GM12878 (cell line): ENCODE measurements at regions not wholly inside any gene's neighbourhood (a gene's known extent, or its start where the extent isn't known, plus 50 kb on each side); places are given as distances from the start of the nearest gene placed in this dataset.

Experiments used
- ATAC-seq: fragments of 200-7000 bp; cut with Tn5 transposase; 3 replicates; pipeline ENCODE4 v1.9.1; 2020; ENCODE audit warnings: mild to moderate bottlenecking, moderate library complexity
- BruUV-seq: library from RNA; stranded (reverse); fragments of 400-500 nt; replicated peaks from 2 replicates; lab custom pipeline; 2021; lab: Mats Ljungman, UMichigan
- CTCF ChIA-PET: fragments of 300-600 bp; sonication (Branson Sonifier 250); formaldehyde crosslinking; extraction: SDS; loops from one replicate; lab custom pipeline; 2021; ENCODE audit warnings: inconsistent platforms; lab: Yijun Ruan, JAX
- POLR2A ChIA-PET: fragments of 350-600 bp; formaldehyde crosslinking; extraction: SDS; loops from one replicate; lab custom pipeline; 2021; ENCODE audit warnings: inconsistent platforms; lab: Charles Lee
- RAD21 ChIA-PET: fragments of 300-600 bp; sonication (Branson Sonifier 250); formaldehyde crosslinking; loops from one replicate; lab custom pipeline; 2023; ENCODE audit warnings: antibody characterized with exemption; ENCODE audit not compliant: unreplicated experiment; lab: Charles Lee
- SMC1A ChIA-PET: fragments of 300-600 bp; sonication (Branson Sonifier 250); formaldehyde crosslinking; loops from one replicate; lab custom pipeline; 2023; ENCODE audit not compliant: unreplicated experiment, uncharacterized antibody; lab: Charles Lee
- DNase-seq: peaks from one replicate; pipeline ENCODE4 v3.0.0-alpha.2; 2011; ENCODE audit warnings: low read depth, low spot score
- FAIRE-seq: peaks from 3 replicates; lab custom pipeline; 2011; peaks lifted over from hg19 to GRCh38; lab: Jason Lieb, UNC
- H2AFZ ChIP-seq: 2 replicates; pipeline ENCODE4 v1.6.0; 2011; ENCODE audit warnings: low read depth, low read length, control low read depth; ENCODE audit not compliant: control insufficient read depth
- H3K27ac ChIP-seq: 2 replicates; pipeline ENCODE4 v1.5.1; 2011; ENCODE audit warnings: control low read depth; ENCODE audit not compliant: control insufficient read depth, insufficient read depth
- H3K27me3 ChIP-seq, 2 experiments: replicated peaks in 1 of 2; 2 replicates each; pipeline versions ENCODE4 v1.6.0 to v1.6.1; 2011; ENCODE audit warnings: low read length in 1 of 2; ENCODE audit not compliant: control insufficient read depth in 2 of 2, insufficient read depth in 2 of 2
- H3K36me3 ChIP-seq, 2 experiments: 2 replicates each; pipeline ENCODE4 v1.5.1; 2011; ENCODE audit warnings: low read length in 1 of 2; ENCODE audit not compliant: control insufficient read depth in 2 of 2, insufficient read depth in 2 of 2
- H3K4me1 ChIP-seq: 2 replicates; pipeline ENCODE4 v1.6.1; 2011; ENCODE audit warnings: mild to moderate bottlenecking, low read length, moderate library complexity, mixed read lengths; ENCODE audit not compliant: control insufficient read depth, insufficient read depth
- H3K4me2 ChIP-seq: 2 replicates; pipeline ENCODE4 v1.6.0; 2011; ENCODE audit warnings: control low read depth; ENCODE audit not compliant: control insufficient read depth, insufficient read depth
- H3K4me3 ChIP-seq: fragments of 200-600 bp; sonication (generic); 2 replicates; pipeline ENCODE4 v1.5.1; 2016
- H3K79me2 ChIP-seq: 2 replicates; pipeline ENCODE4 v1.6.0; 2011; ENCODE audit warnings: low read length; ENCODE audit not compliant: control insufficient read depth, insufficient read depth
- H3K9ac ChIP-seq: 2 replicates; pipeline ENCODE4 v1.8.0; 2011; ENCODE audit warnings: low read length, control low read depth, mixed read lengths; ENCODE audit not compliant: control insufficient read depth, insufficient read depth
- H3K9me3 ChIP-seq: replicated peaks from 3 replicates; pipeline ENCODE4 v1.5.1; 2011; ENCODE audit warnings: mild to moderate bottlenecking, low read length; ENCODE audit not compliant: control insufficient read depth, insufficient read depth
- H4K20me1 ChIP-seq: 2 replicates; pipeline ENCODE4 v1.6.0; 2011; ENCODE audit not compliant: control insufficient read depth, insufficient read depth
- CHD4 ChIP-seq: fragments of 200-600 bp; sonication (generic); IDR thresholded peaks from 2 replicates; pipeline ENCODE4 v1.6.1; 2016; ENCODE audit warnings: mild to moderate bottlenecking
- LARP7 ChIP-seq: fragments of 450-650 bp; IDR thresholded peaks from 2 replicates; pipeline ENCODE4 v1.6.1; 2017; ENCODE audit warnings: mild to moderate bottlenecking
- ZNF207 ChIP-seq: fragments of 450-650 bp; IDR thresholded peaks from 2 replicates; pipeline ENCODE4 v1.6.1; 2014; ENCODE audit warnings: antibody characterized with exemption, mild to moderate bottlenecking, borderline replicate concordance
- WGBS: methylation state at CpG from one replicate; pipeline ENCODE4 v1.1.6; 2016; ENCODE audit warnings: low lambda C conversion rate; ENCODE audit not compliant: insufficient replicate concordance, insufficient coverage; ENCODE audit errors: missing lambda C conversion rate; 5-methylcytosine and 5-hydroxymethylcytosine counted together
- in situ Hi-C: fragments of 300-500 bp; cut with MboI; formaldehyde crosslinking; loops from 9 replicates; pipeline ENCODE4 v1.14.3; 2018; ENCODE audit warnings: mixed read lengths
- intact Hi-C: fragments of 100-400 bp; cut with micrococcal nuclease; formaldehyde crosslinking; loops from one replicate; pipeline ENCODE4 v1.14.2; 2022; ENCODE audit not compliant: unreplicated experiment

GRCh38 chr4:187046471-187046870 is 322.8 kb upstream of the FAT1 start:
- Histone ChIP-seq H3K27ac (no peak overlapping the region), H4K20me1 (no peaks in the 10 kb centered on the region), H3K4me1 (no peaks in the 10 kb centered on the region), H3K36me3 (no peaks in the 10 kb centered on the region), H3K9me3 (no peaks in the 10 kb centered on the region; the same call in 2 of the 3 replicates), H3K79me2 (no peaks in the 10 kb centered on the region), H3K9ac (no peak overlapping the region), H3K27me3 (no peaks in the 10 kb centered on the region), H3K4me2 (no peak overlapping the region), H2AFZ (no peak overlapping the region), H3K4me3 (no peak overlapping the region)
- TF ChIP-seq CHD4 (no peak), ZNF207 (no peak)
- no TSS peak for BruUV-seq
- POLR2A ChIA-PET = no interaction called here
- DNase-seq = no peak
- RAD21 ChIA-PET = no interaction called here
- CTCF ChIA-PET = no interaction called here
- no peak for ATAC-seq
- WGBS = 12% methylated on average over 4 of the region's 4 CpGs
- SMC1A ChIA-PET = no interaction called here
- intact Hi-C loops = no loop called here
- in situ Hi-C loops = no loop called here
- no peak for FAIRE-seq

- H3K27me3 ChIP-seq = no peaks in the 10 kb centered on the region
- H3K79me2 ChIP-seq = no peaks in the 10 kb centered on the region
- no peaks in the 10 kb centered on the region for H4K20me1 ChIP-seq
- TF ChIP-seq LARP7 = no peak
- TF ChIP-seq, all 136 proteins: peak for 0
- ChIA-PET SMC1A (no interaction called here), RAD21 (no interaction called here), POLR2A (no interaction called here), CTCF (no interaction called here)
- no peaks in the 10 kb centered on the region for H3K36me3 ChIP-seq
- FAIRE-seq (no peak), DNase-seq (no peak), ATAC-seq (no peak)
- no peak overlapping the region for H3K4me3 ChIP-seq
- no peaks in the 10 kb centered on the region; the same call in 2 of the 3 replicates for H3K9me3 ChIP-seq
- H3K4me1 ChIP-seq = no peaks in the 10 kb centered on the region
- BruUV-seq = no TSS peak
- no peak overlapping the region for H2AFZ ChIP-seq
- H3K4me2 ChIP-seq = no peak overlapping the region
- 44% methylated on average over 9 of the region's 9 CpGs for WGBS
- intact Hi-C loops = no loop called here
- no peak overlapping the region for H3K9ac ChIP-seq
- in situ Hi-C loops = no loop called here
- H3K27ac ChIP-seq = no peak overlapping the region
Observed at GRCh38 chr4:187059021-187059420, 335.4 kb upstream of the FAT1 start.
